GM19025 (cell line): ENCODE measurements at regions not wholly inside any gene's neighbourhood (a gene's known extent, or its start where the extent isn't known, plus 50 kb on each side); places are given as distances from the start of the nearest gene placed in this dataset.

Experiments used
- ATAC-seq: cut with Tn5 transposase; IDR thresholded peaks from one replicate; pipeline ENCODE4 v1.9.1; 2021; ENCODE audit warnings: mild to moderate bottlenecking, low read depth, moderate library complexity; ENCODE audit not compliant: unreplicated experiment

DNA sequence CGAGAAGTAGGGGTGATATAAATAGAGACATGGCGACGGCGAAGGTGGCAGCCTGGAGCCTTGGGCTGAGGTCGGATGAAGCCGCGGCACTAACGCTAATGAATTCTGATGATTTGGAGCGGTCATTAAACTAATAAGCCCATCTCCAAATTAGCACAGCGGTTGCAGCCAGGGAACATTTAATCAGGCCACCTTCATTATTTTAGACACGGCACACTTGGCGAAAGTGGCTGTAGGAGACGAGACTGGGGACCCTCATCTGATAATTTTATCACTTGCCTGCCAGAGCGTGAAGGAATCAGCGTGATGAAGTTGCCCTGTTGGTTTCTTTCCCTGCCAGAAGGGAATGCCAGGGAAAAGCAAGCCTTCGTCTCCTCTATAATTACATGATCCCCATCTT lies 664.3 kb upstream of the TBX3 start:
- ATAC-seq: no peak

DNA sequence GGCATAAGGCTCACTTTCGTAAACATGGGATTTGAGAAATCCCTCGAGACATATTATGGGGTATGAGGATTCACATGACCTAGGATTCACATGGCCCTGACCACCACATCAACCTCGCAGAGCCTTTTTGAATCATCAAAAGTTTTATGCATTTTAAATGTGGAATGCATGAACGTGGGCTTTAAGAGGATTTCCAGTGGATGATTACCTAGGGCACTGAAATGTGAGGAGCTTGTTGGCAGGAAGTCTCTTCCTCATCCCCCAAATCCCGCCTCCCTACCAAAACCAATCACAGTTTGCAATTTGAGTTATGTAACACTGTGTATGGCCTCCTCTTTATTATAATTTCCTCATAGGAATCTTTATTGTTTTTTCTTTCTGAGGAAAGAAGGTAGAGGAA lies 659.6 kb upstream of the TBX3 start:
- no peak for ATAC-seq

DNA sequence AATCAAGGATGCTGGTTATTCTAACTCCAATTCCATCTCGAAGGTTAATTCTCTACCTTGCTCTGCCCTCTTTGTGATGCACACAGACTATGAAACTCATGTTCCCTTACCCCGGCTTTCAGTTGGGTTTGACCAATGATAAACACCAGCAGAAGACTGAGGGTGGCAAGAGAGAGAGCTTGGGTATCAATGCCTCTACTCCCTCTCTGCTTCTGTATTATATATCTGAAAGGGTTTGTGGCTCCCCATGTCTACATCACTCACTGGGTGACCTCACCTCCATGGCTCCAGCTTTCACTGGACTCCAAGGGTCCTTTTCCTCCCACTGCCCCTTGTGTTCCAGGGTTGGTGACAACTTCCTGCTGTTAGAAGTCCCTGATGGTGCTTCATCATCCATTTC lies 659.0 kb upstream of the TBX3 start:
- no peak for ATAC-seq

DNA sequence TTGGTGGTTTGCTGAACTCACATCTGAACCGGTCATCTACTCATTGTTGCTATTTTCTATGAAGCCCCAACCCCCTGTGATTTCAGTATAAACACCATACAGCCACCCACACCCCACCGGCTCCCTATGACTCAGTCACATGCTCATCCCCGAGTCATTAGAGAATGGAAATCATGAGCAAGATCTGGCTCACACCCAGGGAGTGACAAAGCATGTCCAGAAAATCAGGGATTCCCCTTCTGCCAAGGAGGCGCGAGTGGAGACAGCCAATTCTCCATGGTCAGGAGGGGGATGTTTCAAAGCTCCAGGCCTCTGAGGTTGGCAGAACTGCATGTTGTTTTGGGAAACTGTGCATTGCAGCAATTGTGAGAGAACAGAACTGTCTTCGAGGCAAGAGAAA lies 657.5 kb upstream of the TBX3 start:
- no peak for ATAC-seq

DNA sequence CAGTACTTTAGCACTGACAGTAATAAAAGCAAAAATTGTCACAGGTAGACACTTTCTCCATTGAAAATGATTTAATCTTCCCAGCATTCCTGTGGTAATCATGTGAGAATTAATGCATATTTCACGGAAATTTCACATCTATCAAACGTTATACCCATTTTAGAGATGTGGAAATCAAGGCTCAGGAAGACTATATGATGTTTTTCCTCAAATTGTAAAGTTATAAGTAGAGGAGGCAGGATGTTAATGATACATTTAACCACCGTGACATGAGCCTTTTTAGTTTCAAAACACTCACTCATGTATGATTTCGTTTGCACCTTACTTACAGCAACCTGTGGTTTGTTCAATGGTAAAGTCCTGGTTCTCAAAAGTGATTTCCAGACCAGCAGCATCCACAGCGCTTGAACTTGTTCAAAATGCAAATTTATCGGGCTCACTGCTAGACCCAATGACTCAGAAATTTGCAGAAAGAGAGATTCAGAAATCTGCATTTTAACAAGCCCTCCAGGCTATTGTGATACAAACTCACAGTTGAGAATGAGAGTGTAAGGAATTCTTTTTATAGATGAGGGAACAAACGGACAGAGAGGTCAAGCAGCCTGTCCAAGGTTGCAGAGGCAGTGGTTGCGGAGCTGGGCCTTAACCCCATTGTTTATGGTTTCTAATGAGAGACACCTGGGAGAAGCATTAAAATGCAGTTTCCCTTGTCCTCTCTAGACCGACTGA lies 654.8 kb upstream of the TBX3 start:
- ATAC-seq: peak; percentile 67

DNA sequence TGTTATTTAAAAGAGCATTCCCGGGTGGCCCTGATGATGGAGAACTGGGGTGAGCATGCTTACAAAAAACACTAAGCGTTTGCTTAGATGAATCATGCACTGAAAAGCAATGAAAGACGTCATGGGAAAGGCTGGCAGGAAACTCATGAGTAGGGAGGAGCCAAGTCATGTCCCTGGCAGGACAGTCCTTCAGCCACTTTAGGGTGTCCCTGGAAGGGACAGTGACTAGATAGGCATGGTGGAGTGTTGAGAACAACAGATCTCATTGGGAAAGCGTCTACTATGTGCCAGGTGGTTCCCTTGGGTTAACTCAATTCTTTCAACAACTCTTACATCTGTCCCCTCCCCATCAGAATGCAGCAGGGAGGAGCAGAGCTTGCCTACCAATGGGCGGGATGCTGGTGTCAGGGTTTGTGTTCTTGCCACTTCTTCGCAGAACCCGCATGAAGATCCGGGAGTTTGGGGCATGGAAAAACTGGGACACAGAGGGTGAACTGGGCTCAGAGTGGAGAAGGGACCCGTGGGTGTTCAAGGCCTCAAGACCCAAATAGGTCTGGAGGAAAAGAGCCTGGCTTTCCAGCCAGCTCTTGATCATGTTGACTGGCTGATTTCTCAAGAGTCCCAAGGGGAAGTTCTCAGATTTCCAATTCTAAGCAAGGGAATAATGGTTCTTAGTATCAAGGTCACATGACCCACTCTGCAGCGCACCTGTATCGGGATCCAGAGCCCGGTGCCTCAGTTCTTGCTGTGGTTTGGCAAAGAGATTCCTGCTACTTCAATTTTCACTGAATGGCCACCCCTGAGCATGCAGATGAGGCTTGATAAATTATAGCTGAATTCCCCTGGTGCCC lies 653.9 kb upstream of the TBX3 start:
- ATAC-seq: no peak

DNA sequence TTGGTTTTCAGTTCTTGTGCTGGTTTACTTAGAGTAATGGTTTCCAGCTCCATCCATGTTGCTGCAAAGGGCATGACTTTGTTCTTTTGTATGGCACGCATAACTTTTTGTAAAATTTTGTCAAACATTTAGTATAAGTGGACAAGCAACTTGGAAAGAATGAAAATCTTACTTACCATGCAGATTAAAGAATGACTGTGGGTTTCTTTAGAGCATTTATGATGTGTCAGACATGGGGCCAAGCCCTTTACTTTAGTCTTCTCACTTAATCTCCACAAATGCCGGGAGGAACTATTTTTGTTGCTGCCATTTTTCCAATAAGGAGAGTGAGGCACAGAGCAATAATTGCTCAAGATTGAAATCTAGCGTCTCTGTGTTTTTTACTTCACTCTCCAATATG lies 652.5 kb upstream of the TBX3 start:
- ATAC-seq: no peak

DNA sequence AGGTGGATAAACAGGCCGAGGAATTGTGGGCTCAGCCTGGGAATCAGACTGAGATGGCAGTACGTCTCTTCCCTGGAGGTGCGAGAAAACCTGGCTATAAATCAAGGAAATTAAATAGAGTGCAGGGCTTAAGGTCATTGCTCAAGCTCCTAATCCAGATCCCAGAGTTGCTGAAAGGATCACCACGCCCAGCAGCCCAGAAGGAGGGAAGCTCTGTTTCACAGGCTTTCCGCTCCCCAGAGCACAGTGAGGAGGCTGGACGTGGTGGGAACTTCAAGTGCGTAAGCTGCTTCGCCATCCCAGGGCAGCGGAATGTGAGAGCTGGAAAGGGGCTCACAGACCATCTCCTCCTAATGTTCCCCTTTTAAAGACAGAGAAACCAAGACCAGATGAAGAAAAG lies 651.6 kb upstream of the TBX3 start:
- no peak for ATAC-seq

DNA sequence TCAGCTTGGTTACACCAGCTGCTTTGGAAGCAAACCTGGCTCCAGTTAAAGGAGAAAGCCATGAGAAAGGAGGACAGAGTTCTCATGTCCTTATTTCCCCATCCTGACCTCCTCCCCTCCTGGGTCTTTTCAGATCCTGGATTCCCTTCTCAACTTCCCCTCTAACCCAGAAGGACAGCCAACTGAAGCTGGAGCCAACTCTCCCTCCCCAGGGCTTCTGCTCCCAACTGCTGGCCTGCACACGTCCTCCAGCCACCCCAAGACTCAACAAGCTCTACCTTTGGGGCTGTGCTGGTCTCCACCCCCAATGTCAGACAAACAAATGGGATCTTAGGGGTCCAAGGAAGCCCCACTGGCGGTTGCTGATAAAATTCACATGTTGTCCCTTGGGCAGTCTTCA lies 651.1 kb upstream of the TBX3 start:
- ATAC-seq: no peak

DNA sequence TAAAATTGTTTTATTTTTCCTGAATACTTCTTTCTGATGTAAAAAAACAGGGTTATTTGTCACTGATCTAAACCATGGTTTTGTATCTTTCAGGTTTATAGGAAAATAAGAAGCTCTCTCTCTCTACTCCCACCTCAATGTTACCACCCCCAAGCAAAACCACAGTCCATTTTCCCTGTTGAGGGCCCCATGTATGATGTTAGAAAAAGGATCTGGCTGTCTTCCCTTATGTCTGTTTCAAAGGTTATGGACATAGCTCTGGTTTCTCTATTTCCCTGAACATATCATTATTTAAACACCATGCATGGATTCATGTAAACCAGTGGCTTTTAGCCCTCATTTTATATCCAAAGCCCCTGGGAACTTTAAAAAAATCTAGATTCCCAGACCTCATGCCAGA lies 649.0 kb upstream of the TBX3 start:
- no peak for ATAC-seq

DNA sequence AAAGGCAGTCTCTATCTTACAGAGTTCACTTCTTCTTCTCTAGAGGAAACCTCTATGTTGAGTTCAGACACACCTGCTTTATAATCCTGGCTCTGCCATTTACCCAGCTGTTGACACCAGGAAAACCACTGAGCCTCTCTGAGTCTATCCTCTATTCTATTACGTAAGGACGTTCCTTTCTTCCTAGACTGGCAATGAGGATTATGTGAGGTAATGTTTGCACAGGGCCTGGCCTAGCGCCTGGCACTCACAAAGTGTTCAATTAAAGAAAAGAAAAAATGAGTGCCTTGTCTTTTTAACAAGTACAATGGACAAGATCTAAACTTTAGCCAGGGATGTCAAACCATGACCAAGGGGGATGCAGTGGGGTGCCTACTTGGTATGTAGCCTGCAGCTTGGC lies 641.9 kb upstream of the TBX3 start:
- no peak for ATAC-seq

DNA sequence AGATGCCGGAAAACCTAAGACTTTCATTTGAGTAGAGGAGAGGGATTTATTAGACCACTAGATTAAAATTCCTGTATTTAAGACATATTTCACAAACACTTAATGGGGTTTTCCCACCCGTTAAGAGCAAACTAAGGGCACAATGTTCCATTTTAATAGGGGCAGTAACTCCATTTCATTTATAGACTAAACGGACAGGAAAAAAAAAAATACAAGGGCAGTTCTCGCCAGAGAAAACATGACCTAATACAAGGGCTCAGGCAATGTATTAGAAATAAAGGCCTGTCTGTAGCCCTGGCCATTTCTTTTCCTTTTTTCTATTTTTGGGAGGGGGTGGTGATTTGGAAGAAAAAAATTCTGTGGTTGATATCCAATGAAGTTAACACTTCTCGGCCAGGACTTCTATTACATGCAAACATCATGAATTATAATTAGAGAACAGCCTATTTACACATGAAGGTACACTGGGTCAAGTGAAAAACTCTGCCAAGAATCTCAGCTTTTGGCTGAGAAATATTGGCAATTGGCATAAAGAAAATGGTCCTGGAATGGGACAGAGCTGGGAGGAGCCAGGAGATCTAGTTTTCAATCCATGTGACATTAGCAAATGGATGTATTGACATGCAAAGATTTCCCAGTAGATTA lies 641.1 kb upstream of the TBX3 start:
- no peak for ATAC-seq

DNA sequence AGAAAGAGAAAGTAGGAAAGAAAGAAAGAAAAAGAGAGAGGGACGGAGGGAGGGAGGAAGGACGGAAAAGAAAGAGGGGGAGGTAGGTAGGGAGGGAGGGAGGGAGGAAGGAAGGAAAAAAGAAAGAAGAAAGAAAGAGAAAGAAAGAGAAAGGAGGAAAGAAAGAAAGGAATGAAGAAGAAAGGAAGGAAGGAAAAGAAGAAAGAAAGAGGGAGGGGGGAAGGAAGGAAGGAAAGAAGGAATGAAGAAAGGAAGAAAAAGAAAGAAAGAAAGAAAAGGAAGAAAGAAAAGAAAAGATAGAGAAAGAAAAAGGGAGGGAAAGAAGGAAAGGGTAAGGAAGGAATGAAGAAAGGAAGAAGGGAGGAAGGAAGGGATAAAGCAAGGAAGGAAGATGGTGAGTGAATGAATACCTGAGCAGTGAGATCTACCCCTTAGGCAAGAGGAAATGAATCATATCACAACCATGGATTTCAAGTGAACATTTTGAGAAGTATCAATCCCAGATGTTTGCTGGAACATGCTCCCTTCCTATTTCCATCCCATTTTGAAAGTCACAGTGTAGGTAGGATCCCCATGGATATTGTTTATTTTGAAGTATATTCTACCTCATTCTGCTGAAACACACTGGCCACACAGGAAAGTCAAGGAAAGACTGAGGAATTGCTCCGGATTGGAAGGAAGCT lies 639.4 kb upstream of the TBX3 start:
- ATAC-seq: no peak

DNA sequence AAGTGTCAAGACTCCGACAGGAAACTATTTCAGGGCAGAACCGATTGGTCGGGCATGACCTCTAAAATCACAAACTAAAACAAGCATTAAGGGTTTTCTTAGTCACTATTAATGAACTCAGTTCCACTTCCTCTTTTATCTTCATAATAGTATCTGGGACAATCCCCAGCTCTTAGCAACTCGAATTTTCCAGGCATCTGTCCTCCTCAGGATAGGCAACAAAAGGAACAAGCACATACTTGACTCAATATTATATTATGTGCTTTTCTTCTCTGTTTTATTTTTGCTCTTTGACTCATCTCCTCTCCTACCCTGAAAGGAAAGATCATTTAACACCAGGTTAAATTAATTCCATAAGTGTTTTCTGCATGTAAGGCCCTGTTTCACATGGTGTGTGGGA lies 638.3 kb upstream of the TBX3 start:
- no peak for ATAC-seq

DNA sequence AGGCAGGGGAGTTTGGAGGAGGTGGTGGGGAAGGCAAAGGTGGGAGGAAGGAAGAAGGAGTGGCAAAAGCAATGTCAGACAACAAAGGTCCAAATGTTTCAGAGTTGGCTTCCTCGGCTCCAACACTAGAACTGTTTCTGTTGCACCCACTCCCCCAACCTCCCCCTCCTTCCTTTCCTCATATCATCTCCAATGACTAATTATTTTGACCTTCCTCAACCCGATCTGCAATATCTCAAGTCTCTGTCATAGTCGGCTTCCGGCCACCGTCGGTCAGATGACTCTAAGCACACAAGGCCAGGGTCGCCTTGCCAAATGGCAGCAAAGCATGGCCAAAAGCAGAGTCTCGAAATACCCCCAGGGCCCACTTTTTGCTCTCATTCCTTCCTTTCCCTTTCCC lies 637.0 kb upstream of the TBX3 start:
- ATAC-seq: no peak

DNA sequence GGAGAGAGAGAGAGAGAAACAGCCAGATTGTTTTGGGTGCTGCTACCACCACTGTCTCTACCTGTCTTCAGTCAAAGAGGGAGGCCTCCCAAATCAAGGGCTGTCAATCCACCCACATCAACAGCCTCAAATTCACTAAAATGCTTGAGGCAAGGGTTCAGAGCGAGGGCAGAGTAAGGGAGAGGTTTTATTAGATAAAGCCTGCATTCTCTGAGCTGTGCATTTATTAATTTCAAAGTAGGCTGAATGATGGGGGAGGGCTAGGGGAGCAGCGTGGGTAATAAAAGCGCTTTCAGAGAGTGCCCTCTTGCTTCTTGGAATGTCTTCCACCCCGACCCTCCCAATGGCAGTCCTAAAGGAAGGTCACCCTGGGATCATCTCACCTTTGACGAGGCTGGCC lies 636.5 kb upstream of the TBX3 start:
- no peak for ATAC-seq

DNA sequence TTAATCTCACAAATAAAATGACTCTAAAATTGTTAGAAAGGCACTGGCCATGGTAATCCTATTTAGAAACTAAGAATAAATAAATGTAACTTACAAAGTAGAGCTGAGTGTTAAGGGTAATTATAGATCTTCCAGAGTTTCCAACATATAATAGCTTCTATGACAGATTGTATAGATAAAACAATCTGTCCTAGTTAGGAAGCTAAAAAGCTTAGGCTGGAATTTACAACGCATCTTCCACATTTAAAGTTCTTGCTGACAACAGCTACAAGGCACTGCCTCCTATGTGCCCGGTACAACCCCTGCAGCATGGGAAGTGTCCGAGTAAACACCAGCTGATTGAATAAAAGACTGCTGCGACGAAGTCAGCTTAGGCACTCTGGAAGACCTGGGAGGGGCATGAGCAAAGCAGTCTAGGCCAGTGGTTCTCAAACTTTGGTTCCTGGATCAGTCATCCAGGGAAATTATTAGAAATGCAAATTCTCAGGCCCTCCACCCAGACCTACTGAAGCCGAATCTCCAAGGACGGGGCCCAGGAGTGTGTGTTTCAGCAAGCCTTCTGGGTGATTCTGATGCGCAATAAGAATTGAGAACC lies 635.6 kb upstream of the TBX3 start:
- ATAC-seq: no peak

DNA sequence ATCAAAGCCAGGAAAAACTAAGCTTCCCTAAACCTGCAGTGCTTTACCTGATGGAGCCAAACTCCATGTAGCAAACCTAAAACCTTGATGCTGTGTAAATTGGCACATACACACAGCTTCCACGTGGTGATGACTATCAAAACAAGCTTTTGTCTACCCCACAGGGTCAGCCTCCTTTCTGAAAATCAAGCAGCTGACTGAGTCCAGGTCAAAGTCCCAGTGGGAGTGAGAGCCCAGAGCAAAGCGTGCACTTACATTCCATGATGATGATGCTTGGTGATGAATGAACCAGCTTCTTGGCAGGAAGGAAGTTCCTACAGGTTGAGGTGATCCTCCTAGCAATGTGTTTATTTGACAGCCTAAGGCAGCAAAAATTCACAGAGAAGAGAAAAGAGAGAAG lies 630.0 kb upstream of the TBX3 start:
- ATAC-seq: no peak

DNA sequence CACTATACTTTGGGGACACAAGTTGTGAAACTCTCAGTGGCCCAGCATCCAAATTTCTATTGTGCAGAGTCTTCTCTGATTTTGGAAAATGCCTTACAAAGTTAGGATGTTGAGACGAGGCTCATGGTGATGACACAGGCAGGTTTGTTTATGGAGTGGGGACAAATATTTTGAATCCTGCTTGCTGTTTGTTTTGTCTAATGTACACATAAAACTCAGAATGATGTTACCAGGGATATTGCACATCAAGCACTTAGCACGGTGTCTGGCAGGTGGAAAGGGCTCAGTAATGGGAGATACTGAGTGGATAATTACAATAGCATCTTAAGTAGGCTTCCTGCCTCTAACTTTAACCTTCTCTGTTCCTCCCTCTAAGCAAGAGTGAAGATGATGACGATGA lies 628.9 kb upstream of the TBX3 start:
- no peak for ATAC-seq

DNA sequence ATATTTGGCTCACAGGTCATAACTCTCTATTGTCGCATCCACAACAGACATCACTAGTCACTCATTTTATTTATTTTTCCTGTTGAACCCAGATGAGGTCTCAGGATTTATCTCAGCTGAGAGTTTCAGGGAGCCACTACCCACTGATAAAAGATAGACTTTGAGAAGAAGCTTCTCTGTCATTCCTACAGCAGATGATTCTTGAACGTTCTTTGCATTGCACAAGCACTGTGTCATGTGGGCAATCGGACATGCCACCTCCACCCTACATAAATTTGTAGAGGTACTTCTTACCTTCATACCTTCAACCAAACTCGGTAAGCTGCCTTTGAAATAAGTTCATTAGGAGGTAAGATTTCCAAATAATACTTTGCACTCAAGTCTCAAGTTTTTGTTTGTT lies 627.9 kb upstream of the TBX3 start:
- no peak for ATAC-seq

DNA sequence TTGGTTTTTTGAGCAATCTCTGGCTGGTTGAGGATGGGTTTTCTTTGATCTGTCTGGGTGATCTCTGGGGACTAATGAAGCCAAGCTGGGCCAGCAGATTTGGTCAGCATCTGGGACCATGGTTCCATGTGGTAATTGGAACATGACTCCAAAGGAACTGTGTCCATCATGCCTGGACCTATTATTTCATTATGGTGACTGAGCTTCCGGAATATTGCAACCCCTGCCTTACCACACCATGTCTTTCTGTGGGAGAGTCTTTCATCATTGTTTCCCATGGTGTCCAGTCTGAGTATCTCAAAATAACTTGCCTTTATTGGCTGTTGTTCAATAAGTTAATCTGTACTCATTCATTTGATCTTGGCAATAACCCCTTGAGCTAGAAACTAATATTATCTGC lies 624.9 kb upstream of the TBX3 start:
- no peak for ATAC-seq
